ENCODE measurements at regions not wholly inside any gene's neighbourhood (a gene's known extent, or its start where the extent isn't known, plus 50 kb on each side); places are given as distances from the start of the nearest gene placed in this dataset.

- peak; percentile 52 for DNase-seq
- Histone ChIP-seq H3T11ph (ENCODE audit: low read length) (no peak overlapping the region), H2BK5ac (ENCODE audit: insufficient read length, low read length) (no peak overlapping the region), H2AFZ (ENCODE audit: low read length) (no peak overlapping the region), H3K14ac (ENCODE audit: insufficient read depth, low read length) (no peak overlapping the region; the same call in 1 of the 2 replicates), H3K27me3 (ENCODE audit: insufficient read depth, low read length) (no peaks in the 10 kb centered on the region), H4K20me1 (ENCODE audit: control insufficient read depth, insufficient read depth, insufficient read length) (no peaks in the 10 kb centered on the region), H3K18ac (ENCODE audit: insufficient read length, low read depth, low read length) (no peak overlapping the region), H2BK120ac (ENCODE audit: low read depth, low read length, poor library complexity, severe bottlenecking) (no peak overlapping the region), H3K56ac (ENCODE audit: insufficient read length, low read depth, low read length) (no peak overlapping the region), H3K4me1 (ENCODE audit: insufficient read depth, low read length) (peaks cover 2% of the 10 kb centered on the region; the same call in 1 of the 2 replicates), H3K4me2 (ENCODE audit: insufficient read depth, insufficient read length, low read length) (no peak overlapping the region), H2BK15ac (ENCODE audit: low read depth, low read length) (no peak overlapping the region; the same call in 1 of the 2 replicates), H3K79me2 (ENCODE audit: insufficient read depth, low read length) (no peaks in the 10 kb centered on the region), H4K8ac (replicated peaks; ENCODE audit: insufficient read length, low read depth, low read length) (peak overlapping the region; percentile 84), H2AK5ac (ENCODE audit: insufficient read length, low read length) (no peak overlapping the region), H3K23me2 (ENCODE audit: insufficient read length, low read depth, low read length, poor library complexity, severe bottlenecking) (no peaks in the 10 kb centered on the region), H2BK12ac (ENCODE audit: insufficient read length, low read depth, low read length) (no peak overlapping the region), H3K23ac (ENCODE audit: insufficient read length, low read depth, low read length) (no peak overlapping the region), H3K4ac (ENCODE audit: low read depth, low read length) (no peak overlapping the region), H3K9me3 (ENCODE audit: control insufficient read depth, low read depth, low read length) (no peaks in the 10 kb centered on the region), H4K91ac (ENCODE audit: insufficient read length, low read depth, low read length) (no peak overlapping the region), H2BK20ac (ENCODE audit: low read depth, low read length, poor library complexity, severe bottlenecking) (no peak overlapping the region), H3K79me1 (ENCODE audit: insufficient read depth, low read depth, low read length, poor library complexity, severe bottlenecking) (no peaks in the 10 kb centered on the region), H3K9ac (ENCODE audit: extremely low read depth, insufficient read length, low read length) (no peak overlapping the region), H4K5ac (ENCODE audit: insufficient read length, low read depth, low read length) (no peak overlapping the region), H3K27ac (ENCODE audit: insufficient read length, low read depth, low read length) (no peak overlapping the region)
- peaks cover 6 to 10% of the 10 kb centered on the region in 2 experiments for H3K9me3 Mint-ChIP-seq
- H3K4me1 Mint-ChIP-seq = peaks cover 0 to 3% of the 10 kb centered on the region in 2 experiments; a peak in 3 of 4 replicates
- no peak for TF ChIP-seq CTCF (conservative IDR thresholded peaks at IDR 0.05)
- H3K27me3 Mint-ChIP-seq (ENCODE audit: low read depth) = peaks cover 4% of the 10 kb centered on the region
- no CpG with 5 or more reads among the region's 8 CpGs for WGBS (ENCODE audit: extremely low coverage, insufficient read length, low lambda C conversion rate)
- no peak overlapping the region for H3K27ac Mint-ChIP-seq
- no peak overlapping the region for H3K4me3 Mint-ChIP-seq
- H3K36me3 Mint-ChIP-seq (ENCODE audit: insufficient read depth in 1 of 3, low read depth in 3 of 3) = no peaks in the 10 kb centered on the region
Measured at GRCh38 chr5:99037668-99038067, 108.9 kb upstream of the CHD1 start.
